HTR-8/SVneo (cell line): ENCODE measurements at regions not wholly inside any gene's neighbourhood (a gene's known extent, or its start where the extent isn't known, plus 50 kb on each side); places are given as distances from the start of the nearest gene placed in this dataset.

ENCODE experiments used
- DNase-seq: peaks from one replicate; pipeline ENCODE4 v3.0.0; 2011; ENCODE audit warnings: low spot score, mixed read lengths; ENCODE audit not compliant: insufficient read length
- FAIRE-seq: peaks from 2 replicates; lab custom pipeline; 2011; peaks lifted over from hg19 to GRCh38; lab: Jason Lieb, UNC

DNA sequence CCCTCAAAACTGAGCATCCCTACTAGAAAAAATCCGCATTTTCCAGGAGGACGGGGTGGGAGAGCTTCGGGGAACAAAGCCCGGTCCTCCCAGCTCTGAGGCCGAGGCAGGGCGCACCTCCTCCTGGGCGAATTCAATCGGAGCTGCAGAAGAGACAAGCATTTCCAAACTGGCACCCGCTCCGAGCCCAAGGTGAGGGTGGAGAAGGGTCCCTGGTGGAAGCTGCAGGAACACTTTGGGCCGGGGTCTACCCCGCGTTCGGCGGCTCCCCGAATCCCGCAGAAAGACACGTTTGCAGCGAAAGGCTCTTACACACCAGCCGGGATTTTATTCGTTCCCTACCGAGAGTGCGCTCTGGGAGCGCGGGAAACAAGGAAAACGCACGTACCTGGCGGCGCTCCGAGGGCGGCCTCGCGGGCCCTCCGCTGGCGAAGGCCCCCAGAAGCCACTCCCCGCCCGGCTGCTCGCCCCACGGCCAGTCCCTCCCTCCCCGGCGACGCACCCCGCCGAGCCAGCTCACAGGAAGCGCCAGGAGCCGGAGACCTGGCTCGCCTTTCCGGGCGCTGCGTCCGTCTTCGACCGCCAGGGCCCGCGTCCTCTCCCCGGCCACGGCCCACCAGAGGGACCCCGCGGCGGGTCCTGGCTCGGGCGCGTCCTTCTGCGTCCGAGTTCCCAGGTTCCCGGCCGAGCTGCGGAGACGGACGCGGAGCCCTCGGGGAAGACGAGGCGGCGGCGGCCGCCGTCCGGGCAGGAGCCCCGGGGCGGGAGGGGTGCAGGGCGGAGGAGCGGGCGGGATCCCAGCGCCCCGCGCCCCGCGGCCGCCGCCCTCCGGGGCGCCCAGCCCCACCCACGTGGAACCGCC, 49.8 kb upstream of the BAHCC1 start:
- DNase-seq (peak; percentile 59), FAIRE-seq (no peak)
